Thymus (tissue), 11 donors: ENCODE measurements at regions not wholly inside any gene's neighbourhood (a gene's known extent, or its start where the extent isn't known, plus 50 kb on each side); places are given as distances from the start of the nearest gene placed in this dataset.

ENCODE experiments used
- DNase-seq, 9 donors: peaks; one replicate each; pipeline ENCODE4 v3.0.0-alpha.2; 2013; ENCODE audit warnings: low spot score in 9 of 9, low read depth in 6 of 9, missing footprints in 1 of 9
- H3K27ac ChIP-seq, 2 donors: one replicate each; pipeline ENCODE4 v1.5.1; 2013; ENCODE audit warnings: control low read depth in 1 of 2, low read depth in 1 of 2, low read length in 1 of 2, mild to moderate bottlenecking in 1 of 2, moderate library complexity in 1 of 2
- H3K27me3 ChIP-seq, 2 donors: one replicate each; pipeline ENCODE4 v1.5.1; 2013; ENCODE audit warnings: low read length in 1 of 2; ENCODE audit not compliant: control insufficient read depth in 2 of 2, insufficient read depth in 1 of 2
- H3K36me3 ChIP-seq, 2 donors: one replicate each; pipeline ENCODE4 v1.5.1; 2013; ENCODE audit warnings: low read length in 1 of 2, mild to moderate bottlenecking in 1 of 2, moderate library complexity in 1 of 2; ENCODE audit not compliant: control insufficient read depth in 2 of 2, insufficient read depth in 2 of 2
- H3K4me1 ChIP-seq, 2 donors: one replicate each; pipeline ENCODE4 v1.5.1; 2013; ENCODE audit warnings: low read length in 2 of 2; ENCODE audit not compliant: control insufficient read depth in 2 of 2, insufficient read depth in 2 of 2
- H3K4me3 ChIP-seq, 2 donors: one replicate each; pipeline ENCODE4 v1.5.1; 2013; ENCODE audit warnings: low read length in 2 of 2, control low read depth in 1 of 2, mild to moderate bottlenecking in 1 of 2
- H3K9me3 ChIP-seq, 2 donors: one replicate each; pipeline ENCODE4 v1.5.1; 2013; ENCODE audit warnings: low read length in 1 of 2, mild to moderate bottlenecking in 1 of 2; ENCODE audit not compliant: control insufficient read depth in 2 of 2, insufficient read depth in 1 of 2
- WGBS: extraction: QIAGEN DNeasy Blood & Tissue Kit; methylation state at CpG from one replicate; pipeline ENCODE4 v1.1.7; 2013; 5-methylcytosine and 5-hydroxymethylcytosine counted together
- donor health status: healthy.

- DNase-seq: no peak
- WGBS: 97% methylated on average over 8 of the region's 8 CpGs
These were observed 239.6 kb upstream of the C1orf174 start for GRCh38 chr1:4139646-4140045.

GRCh38 chr1:4140241-4140640 is 240.2 kb upstream of the C1orf174 start:
- Histone ChIP-seq H3K36me3 (no peaks in the 10 kb centered on the region), H3K4me3 (no peak overlapping the region), H3K27me3 (no peaks in the 10 kb centered on the region), H3K27ac (no peak overlapping the region), H3K4me1 (no peaks in the 10 kb centered on the region), H3K9me3 (peaks cover 1 to 7% of the 10 kb centered on the region in 2 donors)
- 59% methylated on average over 13 of the region's 13 CpGs for WGBS
- DNase-seq: no peak

More at GRCh38 chr1:4139646-4140045, 239.6 kb upstream of the C1orf174 start:
- H3K27ac ChIP-seq: no peak overlapping the region
- H3K9me3 ChIP-seq: peaks cover 1 to 7% of the 10 kb centered on the region in 2 donors
- H3K4me1 ChIP-seq: no peaks in the 10 kb centered on the region
- H3K36me3 ChIP-seq: no peaks in the 10 kb centered on the region
- no peaks in the 10 kb centered on the region for H3K27me3 ChIP-seq
- no peak overlapping the region for H3K4me3 ChIP-seq

GRCh38 chr1:4140821-4141220 is 240.7 kb upstream of the C1orf174 start:
- WGBS: 89% methylated on average over 9 of the region's 9 CpGs
- no peak overlapping the region for H3K27ac ChIP-seq
- no peaks in the 10 kb centered on the region for H3K4me1 ChIP-seq

DNA sequence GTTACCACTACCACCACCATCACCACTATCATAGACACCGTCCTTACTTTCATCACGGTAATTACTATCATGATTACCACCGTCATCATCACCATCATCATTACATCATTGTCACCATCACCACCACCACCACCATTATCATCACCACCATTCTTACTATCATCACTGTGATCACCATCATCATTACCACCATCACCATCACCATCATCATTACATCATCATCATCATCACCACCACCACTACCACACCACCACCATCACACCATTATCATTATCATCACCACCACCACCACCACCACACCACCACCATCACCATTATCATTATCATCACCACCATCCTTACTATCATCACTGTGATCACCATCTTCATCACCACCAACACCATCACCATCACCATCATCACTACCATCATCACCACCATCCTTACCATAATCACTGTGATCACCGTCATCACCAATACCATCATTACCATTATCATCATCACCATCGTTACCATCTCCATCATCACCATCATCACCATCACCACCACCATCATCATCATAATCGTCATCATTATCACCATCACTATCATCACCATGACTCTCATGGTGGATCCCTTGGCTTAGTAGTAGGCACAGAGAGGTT is 244.4 kb upstream of the C1orf174 start:
- Histone ChIP-seq H3K27me3 (no peaks in the 10 kb centered on the region), H3K27ac (no peak overlapping the region), H3K4me1 (no peaks in the 10 kb centered on the region), H3K9me3 (peaks cover 0 to 1% of the 10 kb centered on the region in 2 donors), H3K4me3 (no peak overlapping the region), H3K36me3 (no peaks in the 10 kb centered on the region)
- no peak for DNase-seq
- WGBS: 98% methylated on average over 6 of the region's 6 CpGs

More at GRCh38 chr1:4140821-4141220, 240.7 kb upstream of the C1orf174 start:
- Histone ChIP-seq H3K9me3 (peaks cover 1 to 7% of the 10 kb centered on the region in 2 donors), H3K27me3 (no peaks in the 10 kb centered on the region), H3K4me3 (no peak overlapping the region), H3K36me3 (no peaks in the 10 kb centered on the region)
- DNase-seq: no peak

- DNase-seq: no peak
- H3K4me1 ChIP-seq: no peaks in the 10 kb centered on the region
- WGBS: 85% methylated on average over 7 of the region's 7 CpGs
These were observed 246.0 kb upstream of the C1orf174 start for GRCh38 chr1:4146101-4146500.

DNA sequence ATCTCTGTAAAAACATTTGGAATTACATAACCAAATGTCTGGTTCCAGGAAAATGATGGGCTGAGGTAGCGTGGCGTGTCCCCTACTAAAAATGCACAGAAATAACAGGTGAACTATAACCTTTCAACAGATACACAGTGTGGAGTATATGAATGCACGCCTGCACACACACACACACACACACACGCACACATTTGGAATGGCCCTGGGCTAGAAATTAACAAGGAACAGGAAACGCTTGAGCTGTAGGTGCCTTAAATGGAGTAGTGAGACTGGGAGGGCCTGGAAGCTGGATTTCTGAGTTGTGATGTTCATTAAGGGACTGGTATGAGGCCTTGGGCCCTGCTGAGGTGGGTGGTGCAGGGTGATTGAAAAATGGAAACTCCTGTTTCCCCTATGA is 246.5 kb upstream of the C1orf174 start:
- H3K27ac ChIP-seq: no peak overlapping the region
- no peak for DNase-seq
- no peak overlapping the region for H3K4me3 ChIP-seq
- H3K36me3 ChIP-seq: no peaks in the 10 kb centered on the region
- H3K27me3 ChIP-seq: no peaks in the 10 kb centered on the region
- H3K4me1 ChIP-seq: no peaks in the 10 kb centered on the region
- WGBS: 84% methylated on average over 5 of the region's 5 CpGs
- H3K9me3 ChIP-seq: peaks cover 0 to 1% of the 10 kb centered on the region in 2 donors

More at GRCh38 chr1:4146101-4146500, 246.0 kb upstream of the C1orf174 start:
- Histone ChIP-seq H3K27ac (no peak overlapping the region), H3K4me3 (no peak overlapping the region), H3K36me3 (no peaks in the 10 kb centered on the region), H3K27me3 (no peaks in the 10 kb centered on the region), H3K9me3 (peaks cover 0 to 1% of the 10 kb centered on the region in 2 donors)

GRCh38 chr1:4147509-4147908 is 247.4 kb upstream of the C1orf174 start:
- no peak for DNase-seq
- peaks cover 0 to 1% of the 10 kb centered on the region in 2 donors for H3K9me3 ChIP-seq
- no peaks in the 10 kb centered on the region for H3K36me3 ChIP-seq
- H3K4me1 ChIP-seq: no peaks in the 10 kb centered on the region
- H3K4me3 ChIP-seq: no peak overlapping the region
- H3K27me3 ChIP-seq: no peaks in the 10 kb centered on the region
- 85% methylated on average over 12 of the region's 12 CpGs for WGBS
- no peak overlapping the region for H3K27ac ChIP-seq

DNA sequence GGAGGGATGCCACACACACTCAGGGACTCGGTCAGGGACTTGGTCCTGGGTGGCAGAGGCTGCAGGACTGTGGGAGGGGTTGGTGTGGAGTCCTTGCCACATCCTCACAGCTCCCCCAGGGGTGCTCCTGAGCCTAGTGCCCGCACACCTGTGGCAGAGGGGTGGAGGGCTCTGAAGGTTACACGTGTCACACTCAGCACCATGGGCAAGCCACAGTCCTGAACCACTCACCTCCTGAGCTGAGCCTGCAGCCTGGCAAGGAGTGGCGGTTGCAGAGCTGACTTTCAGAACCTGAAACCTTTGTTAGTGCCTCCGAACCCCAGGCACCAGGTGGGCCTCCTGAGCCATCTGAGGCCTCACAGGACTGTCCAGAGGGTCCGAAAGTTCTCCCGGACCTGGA is 249.2 kb upstream of the C1orf174 start:
- WGBS: 88% methylated on average over 7 of the region's 7 CpGs
- no peak overlapping the region for H3K4me3 ChIP-seq

DNA sequence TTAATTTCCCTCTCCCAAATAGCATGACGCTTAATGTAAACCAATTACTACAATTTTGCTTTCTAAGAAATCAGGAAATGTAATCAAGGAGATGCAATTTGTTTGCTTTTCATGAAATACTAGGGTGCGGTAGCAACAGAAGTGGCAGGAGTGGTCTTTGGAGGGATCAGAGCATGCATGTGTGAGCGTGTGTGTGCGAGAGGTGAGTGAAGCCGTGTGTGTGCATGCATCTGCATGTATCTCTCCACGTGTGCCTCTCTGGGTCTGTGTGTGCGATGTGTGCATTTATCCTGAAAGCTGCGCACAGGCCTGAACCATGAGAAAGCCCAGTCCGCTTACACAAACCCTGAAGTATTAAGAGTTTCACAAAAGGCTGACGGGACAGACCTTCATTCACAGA is 249.8 kb upstream of the C1orf174 start:
- no peaks in the 10 kb centered on the region for H3K36me3 ChIP-seq
- no peaks in the 10 kb centered on the region for H3K4me1 ChIP-seq
- WGBS: 78% methylated on average over 10 of the region's 10 CpGs
- no peak overlapping the region for H3K4me3 ChIP-seq
- H3K9me3 ChIP-seq: no peaks in the 10 kb centered on the region
- H3K27ac ChIP-seq: no peak overlapping the region
- H3K27me3 ChIP-seq: no peaks in the 10 kb centered on the region
- DNase-seq: no peak

More for the DNA sequence above, 249.2 kb upstream of the C1orf174 start:
- H3K9me3 ChIP-seq: no peaks in the 10 kb centered on the region
- H3K27ac ChIP-seq: no peak overlapping the region
- no peaks in the 10 kb centered on the region for H3K36me3 ChIP-seq
- no peaks in the 10 kb centered on the region for H3K27me3 ChIP-seq
- DNase-seq: no peak
- no peaks in the 10 kb centered on the region for H3K4me1 ChIP-seq
